Hepatocyte (in vitro differentiated cells): ENCODE measurements at regions not wholly inside any gene's neighbourhood (a gene's known extent, or its start where the extent isn't known, plus 50 kb on each side); places are given as distances from the start of the nearest gene placed in this dataset.
"Not testable (repeated sequence)": the region's sequence is repeated elsewhere in the genome, so short reads cannot be mapped to it uniquely, and the experiment has no call there.

Source experiments
- DNase-seq: peaks from one replicate; pipeline ENCODE4 v3.0.0-alpha.2; 2016; ENCODE audit warnings: low spot score
- H2AFZ ChIP-seq: fragments of 200-600 bp; sonication (generic); 2 replicates; pipeline ENCODE4 v1.6.0; 2016; ENCODE audit warnings: antibody characterized with exemption, mild to moderate bottlenecking
- H3K27ac ChIP-seq: fragments of 200-600 bp; sonication (generic); 2 replicates; pipeline ENCODE4 v1.5.1; 2016; ENCODE audit warnings: mild to moderate bottlenecking
- H3K27me3 ChIP-seq: fragments of 200-600 bp; sonication (generic); 2 replicates; pipeline ENCODE4 v1.6.1; 2016
- H3K36me3 ChIP-seq: fragments of 200-600 bp; sonication (generic); replicated peaks from 2 replicates; pipeline ENCODE4 v1.5.1; 2016; ENCODE audit warnings: low read depth; ENCODE audit not compliant: insufficient read depth
- H3K4me1 ChIP-seq: fragments of 200-600 bp; sonication (generic); 2 replicates; pipeline ENCODE4 v1.5.1; 2016; ENCODE audit warnings: mild to moderate bottlenecking, moderate library complexity; ENCODE audit not compliant: insufficient read depth
- H3K4me2 ChIP-seq: fragments of 200-600 bp; sonication (generic); 2 replicates; pipeline ENCODE4 v1.6.0; 2016
- H3K4me3 ChIP-seq: fragments of 200-600 bp; sonication (generic); 2 replicates; pipeline ENCODE4 v1.5.1; 2016; ENCODE audit warnings: mild to moderate bottlenecking
- H3K79me2 ChIP-seq: fragments of 200-600 bp; sonication (generic); 2 replicates; pipeline ENCODE4 v1.6.0; 2017; ENCODE audit warnings: mild to moderate bottlenecking
- H3K9me2 ChIP-seq: fragments of 200-600 bp; sonication (generic); replicated peaks from 2 replicates; pipeline ENCODE4 v1.6.0; 2017; ENCODE audit warnings: mild to moderate bottlenecking; ENCODE audit not compliant: insufficient read depth
- H3K9me3 ChIP-seq: fragments of 200-600 bp; sonication (generic); 2 replicates; pipeline ENCODE4 v1.5.1; 2016; ENCODE audit warnings: low read depth, mild to moderate bottlenecking
- H4K20me1 ChIP-seq: fragments of 200-600 bp; sonication (generic); 2 replicates; pipeline ENCODE4 v1.6.0; 2016; ENCODE audit warnings: mild to moderate bottlenecking; ENCODE audit not compliant: insufficient read depth, poor library complexity, severe bottlenecking
- EZH2 ChIP-seq: fragments of 200-600 bp; sonication (generic); IDR thresholded peaks from 2 replicates; pipeline ENCODE4 v1.6.1; 2016; ENCODE audit warnings: antibody characterized with exemption, mild to moderate bottlenecking, borderline replicate concordance
- EZH2phosphoT487 ChIP-seq: fragments of 200-600 bp; sonication (generic); IDR thresholded peaks from one replicate; pipeline ENCODE4 v1.6.1; 2018; ENCODE audit warnings: antibody characterized with exemption, mild to moderate bottlenecking, low read depth, moderate library complexity; ENCODE audit not compliant: unreplicated experiment, severe bottlenecking
- WGBS: methylation state at CpG from one replicate; pipeline ENCODE4 v1.1.6; 2016; ENCODE audit warnings: low lambda C conversion rate; ENCODE audit errors: missing lambda C conversion rate; 5-methylcytosine and 5-hydroxymethylcytosine counted together
- TF ChIP-seq, protein P1 (sequence below): fragments of 200-600 bp; sonication (generic); IDR thresholded peaks from 2 replicates; pipeline ENCODE4 v1.5.1; 2016; ENCODE audit warnings: antibody characterized with exemption, mild to moderate bottlenecking; ENCODE audit not compliant: poor library complexity

DNA sequence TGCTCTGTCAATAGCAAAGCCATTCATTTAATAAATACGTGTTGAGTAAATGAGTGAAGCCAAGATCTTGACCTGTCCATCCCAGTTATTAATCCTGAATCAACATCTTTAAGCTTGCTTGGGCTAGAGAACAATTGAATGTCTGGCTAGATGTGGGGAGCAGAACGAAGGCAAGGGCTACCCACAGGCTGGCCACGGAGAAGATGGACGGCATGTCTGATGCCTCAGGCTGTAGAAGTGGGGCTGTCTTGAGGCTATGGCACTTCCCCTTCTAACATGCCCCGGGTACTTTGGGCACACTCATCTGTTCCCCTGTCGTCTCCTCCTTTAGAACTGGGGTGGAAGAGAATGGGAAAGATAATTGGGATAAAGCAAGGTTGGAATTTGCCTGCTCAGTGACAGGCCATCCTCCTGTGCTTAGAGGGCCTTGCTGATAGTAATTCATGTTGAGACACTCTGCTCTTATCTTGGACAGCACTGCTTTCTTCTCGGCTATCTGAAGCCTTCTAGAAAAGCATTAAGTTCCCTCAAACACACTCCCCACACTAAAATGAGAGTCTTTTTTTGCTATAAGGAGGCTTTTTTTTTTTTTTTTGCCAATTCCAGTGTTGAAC lies 225.7 kb downstream of the MREG start:
- 75% methylated on average over 7 of the region's 7 CpGs for WGBS
- H3K79me2 ChIP-seq: no peaks in the 10 kb centered on the region
- DNase-seq: no peak
- no peaks in the 10 kb centered on the region for H3K36me3 ChIP-seq
- H3K4me1 ChIP-seq: peaks cover 13% of the 10 kb centered on the region
- H3K9me3 ChIP-seq: no peaks in the 10 kb centered on the region
- H4K20me1 ChIP-seq: no peaks in the 10 kb centered on the region
- no peak overlapping the region for H3K4me2 ChIP-seq
- no peak overlapping the region for H2AFZ ChIP-seq
- no peaks in the 10 kb centered on the region for H3K9me2 ChIP-seq
- TF ChIP-seq EZH2 (no peak), EZH2phosphoT487 (no peak)
- TF ChIP-seq, protein P1, sequence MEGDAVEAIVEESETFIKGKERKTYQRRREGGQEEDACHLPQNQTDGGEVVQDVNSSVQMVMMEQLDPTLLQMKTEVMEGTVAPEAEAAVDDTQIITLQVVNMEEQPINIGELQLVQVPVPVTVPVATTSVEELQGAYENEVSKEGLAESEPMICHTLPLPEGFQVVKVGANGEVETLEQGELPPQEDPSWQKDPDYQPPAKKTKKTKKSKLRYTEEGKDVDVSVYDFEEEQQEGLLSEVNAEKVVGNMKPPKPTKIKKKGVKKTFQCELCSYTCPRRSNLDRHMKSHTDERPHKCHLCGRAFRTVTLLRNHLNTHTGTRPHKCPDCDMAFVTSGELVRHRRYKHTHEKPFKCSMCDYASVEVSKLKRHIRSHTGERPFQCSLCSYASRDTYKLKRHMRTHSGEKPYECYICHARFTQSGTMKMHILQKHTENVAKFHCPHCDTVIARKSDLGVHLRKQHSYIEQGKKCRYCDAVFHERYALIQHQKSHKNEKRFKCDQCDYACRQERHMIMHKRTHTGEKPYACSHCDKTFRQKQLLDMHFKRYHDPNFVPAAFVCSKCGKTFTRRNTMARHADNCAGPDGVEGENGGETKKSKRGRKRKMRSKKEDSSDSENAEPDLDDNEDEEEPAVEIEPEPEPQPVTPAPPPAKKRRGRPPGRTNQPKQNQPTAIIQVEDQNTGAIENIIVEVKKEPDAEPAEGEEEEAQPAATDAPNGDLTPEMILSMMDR: no peak
- no peak overlapping the region for H3K27ac ChIP-seq
- no peak overlapping the region for H3K4me3 ChIP-seq
- H3K27me3 ChIP-seq: no peaks in the 10 kb centered on the region

DNA sequence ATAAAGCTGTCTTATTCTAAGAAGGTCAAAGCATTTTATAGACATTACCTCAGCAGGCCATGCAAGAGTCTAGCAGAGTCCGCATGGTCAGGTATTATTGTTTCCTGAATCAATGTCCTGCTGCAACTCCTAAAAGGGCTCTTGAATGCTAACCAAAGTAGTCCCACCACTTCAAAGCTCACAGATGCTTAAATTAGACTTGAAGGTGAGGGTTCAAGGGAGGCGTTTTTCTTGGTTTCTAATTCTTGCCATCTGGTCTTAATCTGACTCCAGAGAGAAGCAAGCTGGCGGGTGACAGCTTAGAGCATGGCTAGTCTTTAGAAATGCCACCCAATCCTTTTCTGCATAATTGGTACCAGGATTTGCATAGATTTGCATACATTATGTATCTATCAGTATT lies 226.3 kb downstream of the MREG start:
- H4K20me1 ChIP-seq: no peaks in the 10 kb centered on the region
- no peak overlapping the region for H3K4me2 ChIP-seq
- peak overlapping the region; percentile 9 for H3K27ac ChIP-seq
- no peak overlapping the region for H3K4me3 ChIP-seq
- TF ChIP-seq, protein P1: no peak
- TF ChIP-seq EZH2 (no peak), EZH2phosphoT487 (no peak)
- H3K36me3 ChIP-seq: no peaks in the 10 kb centered on the region
- WGBS: 75% methylated on average over 3 of the region's 3 CpGs
- no peaks in the 10 kb centered on the region for H3K27me3 ChIP-seq
- H2AFZ ChIP-seq: no peak overlapping the region
- H3K4me1 ChIP-seq: peaks cover 13% of the 10 kb centered on the region
- no peaks in the 10 kb centered on the region for H3K9me3 ChIP-seq
- H3K79me2 ChIP-seq: no peaks in the 10 kb centered on the region
- no peak for DNase-seq
- H3K9me2 ChIP-seq: no peaks in the 10 kb centered on the region

DNA sequence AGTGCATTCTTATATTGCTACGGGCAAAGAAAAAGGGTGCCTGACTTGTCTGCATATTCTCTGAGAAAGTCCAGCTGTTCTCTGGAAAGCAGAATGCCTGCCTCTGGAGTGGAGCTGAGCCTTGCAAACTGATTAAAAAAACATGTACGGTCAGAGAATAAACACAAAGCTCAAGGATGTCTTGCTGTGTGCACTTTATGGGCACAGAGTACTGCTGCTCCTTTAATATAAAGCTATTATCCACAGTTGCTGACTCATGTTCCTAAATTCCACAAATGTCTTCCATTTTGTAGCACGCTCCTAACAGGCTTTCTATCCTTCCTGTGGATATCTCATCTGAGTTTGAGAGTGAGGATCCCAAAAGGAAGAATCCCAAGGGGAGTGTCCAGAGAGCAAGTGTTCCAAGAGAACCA lies 229.0 kb downstream of the MREG start:
- no peaks in the 10 kb centered on the region for H3K27me3 ChIP-seq
- no peak for TF ChIP-seq EZH2phosphoT487
- H3K9me3 ChIP-seq: no peaks in the 10 kb centered on the region
- H3K4me2 ChIP-seq: peak overlapping the region; percentile 42
- no peaks in the 10 kb centered on the region for H3K9me2 ChIP-seq
- 29% methylated on average over 3 of the region's 3 CpGs for whole genome bisulfite sequencing
- H3K4me3 ChIP-seq: no peak overlapping the region
- H3K36me3 ChIP-seq: no peaks in the 10 kb centered on the region
- no peaks in the 10 kb centered on the region for H4K20me1 ChIP-seq
- peak overlapping the region; percentile 60 for H3K27ac ChIP-seq
- H3K79me2 ChIP-seq: no peaks in the 10 kb centered on the region
- H2AFZ ChIP-seq: no peak overlapping the region
- peaks cover 9% of the 10 kb centered on the region for H3K4me1 ChIP-seq
- DNase-seq: peak; percentile 58

DNA sequence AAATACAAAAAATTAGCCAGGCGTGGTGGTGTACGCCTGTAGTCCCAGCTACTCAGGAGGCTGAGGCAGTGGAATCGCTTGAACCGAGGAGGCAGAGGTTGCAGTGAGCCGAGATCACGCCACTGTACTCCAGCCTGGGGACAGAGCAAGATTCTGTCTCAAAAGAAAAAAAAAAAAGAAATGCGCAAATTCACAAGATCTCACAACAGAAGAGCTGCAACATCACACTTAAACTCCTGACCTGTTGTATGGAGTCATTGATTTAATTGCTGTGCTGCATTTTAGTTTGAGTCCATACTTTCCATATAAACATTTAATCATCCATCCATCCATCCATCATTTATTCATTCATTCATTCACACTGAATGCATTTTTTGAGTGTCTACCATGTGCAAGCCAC lies 229.7 kb downstream of the MREG start:
- Histone ChIP-seq H3K4me2 (peak overlapping the region; percentile 42), H3K27ac (peak overlapping the region; percentile 60)
- not testable (repeated sequence) for H3K27me3 ChIP-seq, H3K9me2 ChIP-seq, H3K36me3 ChIP-seq, H2AFZ ChIP-seq, H4K20me1 ChIP-seq, H3K4me1 ChIP-seq, H3K4me3 ChIP-seq, H3K9me3 ChIP-seq, DNase-seq, H3K79me2 ChIP-seq
- 94% methylated on average over 7 of the region's 7 CpGs for WGBS
